ENCODE measurements at regions not wholly inside any gene's neighbourhood (a gene's known extent, or its start where the extent isn't known, plus 50 kb on each side); places are given as distances from the start of the nearest gene placed in this dataset.
"Not testable (repeated sequence)": the region's sequence is repeated elsewhere in the genome, so short reads cannot be mapped to it uniquely, and the experiment has no call there.

DNA sequence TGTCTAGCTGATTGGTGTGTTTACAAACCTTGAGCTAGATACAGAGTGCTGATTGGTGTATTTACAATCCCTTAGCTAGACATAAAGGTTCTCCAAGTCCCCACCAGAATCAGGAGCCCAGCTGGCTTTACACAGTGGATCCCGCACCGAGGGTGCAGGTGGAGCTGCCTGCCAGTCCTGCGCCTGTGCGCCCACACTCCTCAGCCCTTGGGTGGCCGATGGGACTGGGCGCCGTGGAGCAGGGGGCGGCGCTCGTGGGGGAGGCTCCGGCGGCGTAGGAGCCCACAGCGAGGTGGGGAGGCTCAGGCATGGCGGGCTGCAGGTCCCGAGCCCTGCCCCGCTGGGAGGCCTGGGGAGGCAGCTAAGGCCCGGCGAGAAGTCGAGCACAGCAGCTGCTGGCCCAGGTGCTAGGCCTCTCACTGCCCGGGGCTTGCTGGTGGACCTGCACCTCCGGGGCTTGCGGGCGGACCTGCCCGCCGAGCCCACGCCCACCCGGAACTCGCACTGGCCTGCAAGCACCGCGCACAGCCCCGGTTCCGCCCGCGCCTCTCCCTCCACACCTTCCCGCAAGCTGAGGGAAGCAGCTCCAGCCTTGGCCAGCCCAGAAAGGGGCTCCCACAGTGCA is 51.0 kb upstream of the CDYL start:
- not testable (repeated sequence) for DNase-seq

DNA sequence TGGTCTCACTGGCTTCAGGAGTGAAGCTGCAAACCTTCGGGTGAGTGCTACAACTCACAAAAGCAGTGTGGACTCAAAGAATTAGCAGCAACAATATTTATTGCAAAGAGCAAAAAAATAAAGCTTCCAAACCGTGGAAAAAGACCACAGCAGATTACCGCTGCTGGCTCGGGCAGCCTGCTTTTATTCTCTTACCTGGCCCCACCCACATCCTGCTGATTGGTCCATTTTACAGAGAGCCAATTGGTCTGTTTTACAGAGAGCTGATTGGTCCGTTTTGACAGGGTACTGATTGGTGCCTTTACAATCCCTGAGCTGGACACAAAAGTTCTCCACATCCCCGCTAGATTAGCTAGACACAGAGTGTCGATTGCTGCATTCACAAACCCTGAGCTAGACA is 51.5 kb upstream of the CDYL start:
- DNase-seq: not testable (repeated sequence)

DNA sequence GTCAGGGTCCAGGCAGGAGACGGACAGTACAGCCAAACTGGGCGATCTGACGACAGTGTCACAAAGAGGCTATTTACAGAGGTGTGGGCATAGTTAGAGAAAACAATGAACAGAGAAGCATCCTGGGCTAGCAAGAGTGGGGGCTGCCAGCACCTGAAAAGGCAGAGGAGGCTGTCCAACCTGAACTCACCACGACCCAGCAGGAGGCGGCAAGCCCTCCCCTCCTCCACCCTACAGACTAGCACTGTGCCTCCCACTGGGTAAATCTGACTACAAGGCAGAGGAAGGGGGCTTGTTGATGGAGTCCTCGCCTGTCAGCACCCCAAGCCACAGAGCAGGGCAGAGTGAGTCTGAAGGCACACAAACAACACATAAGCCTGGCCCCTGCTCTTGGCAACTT is 52.8 kb upstream of the CDYL start:
- DNase-seq: no peak

DNA sequence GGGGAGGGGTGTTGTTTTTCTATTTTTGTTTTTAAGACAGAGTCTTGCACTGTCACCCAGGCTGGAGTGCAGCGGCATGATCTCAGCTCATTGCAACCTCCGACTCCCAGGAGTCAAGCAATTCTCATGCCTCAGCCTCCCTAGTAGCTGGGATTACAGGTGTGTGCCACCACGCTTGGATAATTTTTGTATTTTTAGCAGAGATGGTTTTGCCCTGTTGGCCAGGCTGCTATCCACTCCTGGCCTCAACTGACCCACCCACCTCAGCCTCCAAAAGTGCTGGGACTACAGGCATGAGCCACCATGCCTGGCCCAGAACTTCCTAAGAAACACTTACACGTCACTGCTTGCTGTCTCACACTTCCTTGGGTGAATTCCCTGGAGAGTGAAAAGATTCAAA is 54.8 kb upstream of the CDYL start:
- DNase-seq: not testable (repeated sequence)

DNA sequence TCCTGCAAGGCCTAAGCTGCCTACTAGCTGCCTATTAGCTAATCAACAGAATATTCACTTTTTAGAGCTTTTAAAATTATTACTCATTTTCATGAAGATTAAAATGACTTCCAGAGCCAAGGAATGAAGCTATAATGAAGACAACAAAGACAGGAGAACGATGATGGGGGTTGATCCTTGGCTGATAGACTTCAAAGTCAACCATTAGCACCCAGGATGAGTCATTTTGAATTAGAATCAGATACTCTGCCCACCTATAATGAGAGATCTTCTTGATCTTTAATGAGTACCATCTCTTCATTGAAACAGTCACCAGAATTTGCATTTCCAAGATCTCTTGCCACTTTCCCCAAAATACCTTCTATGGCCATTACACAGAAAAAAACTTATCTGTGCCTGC is 56.7 kb upstream of the CDYL start:
- DNase-seq: no peak

DNA sequence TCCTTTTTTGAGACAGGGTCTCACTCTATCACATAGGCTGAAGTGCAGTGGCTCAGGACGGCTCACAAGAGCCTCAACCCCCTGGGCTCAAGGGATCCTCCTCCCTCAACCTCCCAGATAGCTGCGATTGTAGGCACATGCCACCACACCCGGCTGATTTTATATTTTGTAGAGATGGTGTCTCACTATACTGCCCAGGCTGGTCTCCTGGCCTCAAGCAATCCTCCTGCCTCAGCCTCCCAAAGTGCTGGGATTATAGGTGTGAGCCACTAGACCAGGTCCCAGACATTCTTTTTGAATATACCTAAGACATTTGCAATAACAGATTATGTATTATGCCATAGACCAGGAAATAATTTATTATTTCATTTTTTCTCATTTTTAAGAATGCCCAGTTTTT is 58.3 kb upstream of the CDYL start:
- DNase-seq: no peak

DNA sequence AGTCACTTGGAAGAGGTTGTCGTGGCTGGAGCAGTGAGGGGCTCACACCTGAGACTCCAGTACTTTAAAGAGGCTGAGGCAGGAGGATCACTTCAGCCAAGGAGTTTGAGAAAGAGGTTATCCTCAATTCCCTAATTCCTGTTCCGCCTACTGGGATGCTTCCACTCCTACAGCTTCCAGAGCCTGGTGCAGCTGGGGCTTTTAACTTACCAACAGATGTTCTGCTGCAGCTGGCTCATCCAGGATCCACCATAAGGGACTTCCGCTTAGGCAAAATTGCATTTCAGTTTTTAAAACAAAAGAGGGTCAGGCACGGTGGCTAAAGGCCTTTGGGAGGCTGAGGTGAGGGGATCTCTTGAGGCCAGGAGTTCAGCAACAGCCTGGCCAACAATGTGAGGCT is 59.1 kb upstream of the CDYL start:
- DNase-seq: no peak

DNA sequence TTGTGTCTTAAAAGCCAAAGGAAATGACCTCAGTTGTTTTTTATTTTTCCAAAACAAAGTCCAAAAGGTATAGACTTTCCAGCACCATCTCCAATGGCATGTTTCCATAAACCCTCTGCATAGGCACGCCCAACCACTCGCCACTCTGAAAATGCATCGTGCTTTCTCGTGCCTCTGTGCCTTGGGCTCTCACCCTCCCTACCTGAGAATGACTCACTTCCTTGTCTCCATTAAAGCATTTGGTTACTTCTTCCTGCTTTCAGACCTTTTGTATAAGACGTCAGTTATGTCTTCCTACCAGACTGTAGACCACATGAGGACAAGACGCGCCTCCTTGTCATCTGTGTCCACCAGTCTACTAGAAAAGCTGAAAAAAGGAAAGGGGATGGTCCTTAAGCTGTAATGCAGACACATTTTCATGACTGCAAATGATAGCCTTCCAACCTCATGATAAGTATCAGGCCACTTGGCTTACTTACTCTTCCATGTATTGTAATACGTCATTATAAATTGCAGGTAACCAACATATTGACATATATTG is 61.2 kb upstream of the CDYL start:
- no peak for DNase-seq

DNA sequence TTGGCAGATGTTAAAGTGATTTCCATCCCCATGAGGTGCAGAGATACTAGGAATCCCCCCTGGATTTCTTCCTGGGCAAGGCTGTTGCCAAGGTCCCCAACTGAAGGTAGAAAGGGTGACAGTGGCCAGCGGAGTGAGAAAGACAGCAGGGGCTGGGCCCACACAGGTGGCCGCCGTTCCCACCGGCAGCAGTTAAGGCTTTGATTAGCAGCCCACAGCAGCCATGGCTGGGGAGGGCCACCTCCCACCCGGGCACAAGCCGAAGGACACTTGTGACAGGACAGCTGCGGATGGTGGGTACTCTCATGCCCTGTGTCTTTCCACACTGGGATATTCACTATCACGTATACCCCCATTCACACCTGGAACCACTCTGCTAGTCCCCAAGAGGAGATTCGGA is 63.9 kb upstream of the CDYL start:
- no peak for DNase-seq

DNA sequence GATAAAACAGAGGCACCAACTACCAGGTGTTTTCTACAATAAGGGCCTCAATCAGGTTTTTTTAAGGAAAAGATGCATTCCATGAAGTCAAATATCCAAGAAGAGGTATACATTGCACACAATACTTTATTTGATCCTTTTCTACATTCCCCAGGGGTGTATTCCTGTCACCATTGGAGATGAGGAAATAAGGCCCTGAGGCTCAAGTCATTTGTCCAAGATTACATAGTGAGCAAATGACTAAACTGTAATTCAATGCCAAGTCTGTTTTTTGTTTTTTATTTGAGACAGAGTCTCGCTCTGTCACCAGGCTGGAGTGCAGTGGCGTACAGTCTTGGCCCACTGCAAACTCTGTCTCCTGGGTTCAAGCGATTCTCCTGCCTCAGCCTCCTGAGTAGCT is 69.2 kb upstream of the CDYL start:
- DNase-seq: no peak

DNA sequence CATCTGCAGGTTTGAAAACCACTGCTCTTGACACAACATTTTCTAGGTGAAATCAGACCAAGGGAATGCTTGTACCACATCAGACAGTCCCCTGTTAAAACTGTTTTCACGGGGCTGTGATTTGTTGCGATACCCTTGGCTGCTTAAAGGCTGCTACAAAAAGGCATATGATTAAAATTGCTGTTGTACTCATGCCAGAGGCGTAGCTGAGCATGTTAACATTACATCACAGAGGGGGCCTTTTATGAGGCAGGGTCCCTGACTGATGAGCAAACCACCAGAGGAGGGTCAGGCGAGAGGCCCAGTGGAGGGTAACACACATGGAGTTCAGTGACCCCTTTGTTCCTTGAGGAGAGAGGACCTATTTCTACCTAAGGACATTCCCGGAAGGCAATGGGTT is 70.4 kb upstream of the CDYL start:
- no peak for DNase-seq

DNA sequence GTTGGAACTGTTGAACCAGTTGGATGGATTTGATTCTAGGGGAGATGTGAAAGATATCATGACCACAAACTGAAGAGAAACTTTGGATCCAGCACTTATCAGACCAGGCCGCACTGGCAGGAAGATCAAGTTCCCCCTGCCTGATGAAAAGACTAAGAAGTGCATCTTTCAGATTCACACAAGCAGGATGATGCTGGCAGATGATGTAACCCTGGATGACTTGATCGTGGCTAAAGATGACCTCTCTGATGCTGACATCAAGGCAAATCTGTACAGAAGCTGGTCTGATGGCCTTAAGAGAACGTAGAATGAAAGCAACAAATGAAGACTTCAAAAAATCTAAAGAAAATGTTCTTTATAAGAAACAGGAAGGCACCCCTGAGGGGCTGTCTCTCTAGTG is 72.8 kb upstream of the CDYL start:
- DNase-seq: no peak

DNA sequence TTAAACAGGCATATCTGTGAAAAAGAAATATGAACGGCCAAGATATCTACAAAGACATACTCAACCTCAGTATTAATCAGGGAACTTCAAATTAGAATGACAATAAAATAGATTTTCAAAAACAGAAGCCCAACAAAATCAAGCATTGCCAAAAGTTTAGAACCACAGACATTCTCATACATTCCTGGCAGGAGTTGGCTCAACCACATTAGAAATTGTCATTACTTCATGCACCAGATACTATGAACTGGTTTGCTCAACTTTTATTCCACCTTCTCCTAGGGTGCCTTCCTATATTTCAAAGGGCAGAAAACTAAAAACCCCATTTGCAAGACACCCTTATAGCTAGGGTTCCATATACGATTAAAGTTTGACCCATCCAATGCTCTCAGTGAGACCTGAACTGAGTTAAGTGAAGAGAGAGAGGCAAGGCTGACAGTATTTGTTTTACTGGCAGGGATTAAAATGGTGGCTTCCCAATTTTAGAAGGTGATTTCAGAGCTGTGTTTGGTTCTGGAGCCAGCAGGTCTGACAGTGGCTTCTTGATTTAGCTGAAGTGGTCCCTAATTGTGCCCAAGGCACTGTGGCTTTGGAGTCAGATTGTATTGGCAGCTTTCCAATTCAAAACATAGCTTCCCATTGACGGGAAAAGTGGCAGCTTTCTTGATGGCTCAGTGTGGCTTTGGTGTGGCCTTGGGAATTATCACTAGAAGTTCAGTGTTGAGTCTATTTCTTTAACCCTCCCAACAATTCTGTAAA is 77.1 kb upstream of the CDYL start:
- DNase-seq: no peak

DNA sequence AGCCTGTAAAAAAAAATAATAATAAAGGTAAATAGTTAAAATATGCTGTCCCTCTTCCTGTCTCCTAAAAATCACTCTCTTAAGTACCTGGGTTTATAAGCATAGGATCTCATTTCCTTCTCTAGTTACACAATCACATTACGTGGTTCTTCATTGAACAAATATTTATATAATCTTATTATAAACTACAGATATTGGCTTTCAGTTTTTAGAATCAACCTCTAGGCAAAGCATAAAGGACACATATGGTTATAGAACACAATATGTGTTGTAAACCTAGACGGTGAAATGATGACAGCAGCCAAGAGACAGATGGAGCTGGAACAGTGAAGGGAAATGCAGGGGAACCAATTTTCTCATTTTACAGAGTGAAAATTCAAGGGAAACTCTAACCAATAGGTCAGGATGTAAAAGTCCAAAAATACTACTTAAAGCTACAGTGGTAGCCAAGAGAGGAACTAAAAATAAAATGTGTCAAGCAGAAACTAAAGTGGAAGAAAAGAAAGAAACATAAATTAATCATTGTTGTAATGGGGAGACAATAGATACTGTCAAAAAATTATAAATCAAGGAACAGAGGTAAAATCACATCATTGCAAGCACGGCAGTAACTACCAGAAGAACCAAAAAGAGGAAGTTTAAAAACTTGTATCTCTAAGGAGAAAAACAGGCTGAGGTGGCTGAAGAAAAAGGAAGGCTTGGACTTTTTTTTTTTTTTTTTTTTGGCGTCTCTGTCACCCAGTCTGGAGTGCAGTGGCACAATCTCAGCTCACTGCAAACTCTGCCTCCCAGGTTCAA is 82.8 kb upstream of the CDYL start:
- no peak for DNase-seq

DNA sequence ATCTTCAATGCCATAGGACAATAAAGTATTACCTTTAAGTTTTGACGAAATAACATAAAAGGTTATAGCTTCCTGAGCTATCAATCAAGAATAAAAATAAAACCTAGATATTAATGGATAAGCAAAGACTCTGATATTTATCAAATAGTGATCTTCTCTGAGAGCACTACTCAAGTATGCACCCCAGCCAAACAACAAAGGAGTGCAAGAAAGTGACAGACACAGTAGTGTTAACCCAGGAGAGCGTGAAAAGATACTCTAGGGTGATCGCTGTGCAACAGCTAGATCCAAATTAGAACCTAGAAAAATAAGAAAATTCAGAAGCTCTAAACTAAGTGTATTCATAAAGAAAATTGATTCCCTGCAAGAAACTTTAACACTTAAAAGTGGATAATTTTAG is 83.5 kb upstream of the CDYL start:
- no peak for DNase-seq

DNA sequence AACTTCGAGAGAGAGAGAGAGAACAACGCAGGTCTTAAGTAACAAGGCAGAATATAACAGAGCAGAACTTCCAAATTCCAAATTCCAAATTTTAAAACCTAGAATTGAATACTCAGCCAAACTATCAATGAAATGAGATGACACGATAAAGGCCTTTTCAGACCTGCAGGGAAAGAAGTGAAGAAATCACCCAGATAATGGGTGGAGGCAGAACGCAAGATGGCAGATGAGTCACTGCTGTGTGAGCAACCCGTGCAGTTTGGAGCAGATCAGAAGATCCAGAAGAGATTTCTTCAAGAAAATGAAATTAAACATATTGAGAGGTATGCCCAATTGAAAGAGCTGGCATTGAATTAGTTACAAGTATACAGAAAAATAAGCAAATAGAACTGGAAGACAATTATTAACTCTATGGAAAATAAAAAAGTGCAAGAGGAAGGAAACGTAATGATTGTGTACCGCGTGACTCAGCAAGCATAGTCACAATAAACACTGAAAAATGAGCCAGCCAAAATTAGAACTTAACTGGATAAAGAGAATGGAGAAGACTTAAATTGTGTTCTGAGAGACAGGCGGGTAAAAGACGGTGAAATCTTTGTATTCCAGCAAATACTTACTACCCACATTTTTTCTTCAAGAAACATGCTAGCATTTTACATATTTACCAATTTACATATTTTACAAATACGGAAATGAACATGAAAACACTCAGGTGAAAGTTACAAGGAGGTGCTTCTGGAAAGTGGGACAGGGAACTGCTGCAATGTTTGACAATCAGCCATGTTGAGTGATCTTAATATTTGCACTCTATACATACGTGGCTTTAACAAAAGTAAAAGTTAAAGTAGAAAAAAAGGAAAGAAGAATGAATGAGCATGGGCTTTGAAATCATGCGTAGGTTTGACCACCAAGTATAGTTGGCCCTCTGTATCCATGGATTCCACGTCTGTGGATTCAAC is 87.9 kb upstream of the CDYL start:
- no peak for DNase-seq

DNA sequence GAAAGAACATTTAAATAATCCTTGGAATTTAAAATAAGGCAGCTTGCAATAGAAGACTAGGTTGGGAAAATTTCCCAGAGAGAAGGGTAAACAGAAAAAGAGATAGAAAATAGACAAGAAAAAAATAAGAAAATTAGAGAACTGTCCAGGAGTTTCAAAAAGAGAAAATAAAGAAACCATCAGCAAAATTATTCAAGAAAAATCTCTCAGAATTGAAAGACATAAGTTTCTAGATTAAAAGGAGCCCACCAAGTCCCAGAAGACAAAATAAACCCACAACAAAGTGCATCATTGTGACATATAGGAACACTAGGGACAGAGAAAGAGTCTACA is 88.6 kb upstream of the CDYL start:
- no peak for DNase-seq

DNA sequence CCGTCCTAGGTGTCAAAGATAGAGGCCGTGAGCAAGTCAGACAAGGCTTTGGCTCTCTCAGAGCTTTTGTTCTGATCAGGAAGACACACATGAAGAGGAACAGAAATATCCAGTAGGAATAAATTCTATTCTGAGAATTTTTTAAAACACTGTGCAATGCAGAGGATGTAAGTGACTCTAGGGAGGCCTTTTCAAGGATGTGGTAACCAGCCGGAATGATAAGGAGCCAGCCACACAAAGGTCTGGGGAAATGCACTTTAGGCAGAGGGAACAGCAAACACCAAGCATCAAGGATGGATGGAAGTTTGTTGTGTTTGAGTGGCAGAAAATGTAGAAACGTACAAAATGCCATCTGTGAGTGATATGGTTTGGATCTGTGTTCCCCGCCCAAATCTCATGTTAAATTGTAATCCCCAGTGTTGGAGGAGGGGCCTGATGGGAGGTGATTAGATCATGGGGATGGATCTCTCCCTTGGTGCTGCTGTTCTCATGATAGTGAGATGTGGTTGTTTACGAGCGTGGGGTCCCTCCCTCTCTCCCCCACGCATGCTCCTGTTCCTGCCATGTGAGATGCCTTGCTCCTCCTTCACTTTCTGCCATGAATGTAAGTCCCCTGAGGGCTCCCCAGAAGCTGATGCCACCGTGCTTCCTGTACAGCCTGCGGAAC is 93.6 kb upstream of the CDYL start:
- DNase-seq: no peak

DNA sequence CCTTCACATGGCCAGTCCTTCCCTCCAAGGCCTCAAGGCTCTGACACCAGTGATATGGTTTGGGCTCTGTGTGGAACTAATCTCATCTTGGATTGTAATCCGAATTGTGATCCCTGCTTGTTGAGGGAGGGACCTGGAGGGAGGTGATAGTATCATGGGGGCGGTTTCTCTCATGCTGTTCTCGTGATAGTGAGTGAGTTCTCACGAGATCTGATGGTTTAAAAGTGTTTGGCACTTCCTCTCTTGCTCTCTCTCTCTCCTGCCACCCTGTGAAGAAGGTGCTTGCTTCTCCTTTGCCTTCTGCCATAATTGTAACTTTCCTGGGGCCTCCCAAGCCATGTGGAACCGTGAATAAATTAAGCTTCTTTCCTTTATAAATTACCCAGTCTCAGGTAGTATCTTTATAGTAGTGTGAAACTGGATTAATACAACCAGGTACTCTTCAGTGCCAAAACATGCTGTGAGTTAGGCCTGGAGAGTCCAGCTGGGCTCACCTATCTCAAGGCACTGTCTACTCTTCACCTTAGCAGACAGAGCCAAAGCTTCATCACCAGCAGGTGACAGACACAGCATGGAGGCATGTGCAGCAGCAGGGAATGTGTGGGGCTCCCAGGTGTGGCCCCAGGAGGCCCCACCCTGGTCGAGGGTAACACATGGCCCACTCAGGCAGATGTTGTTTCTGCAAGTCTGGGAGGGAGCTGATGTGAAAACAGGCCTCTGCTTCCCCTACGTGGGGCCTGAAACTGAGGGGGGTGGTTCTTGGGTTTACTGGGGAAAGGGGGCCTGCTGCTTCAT is 97.5 kb upstream of the CDYL start:
- no peak for DNase-seq

DNA sequence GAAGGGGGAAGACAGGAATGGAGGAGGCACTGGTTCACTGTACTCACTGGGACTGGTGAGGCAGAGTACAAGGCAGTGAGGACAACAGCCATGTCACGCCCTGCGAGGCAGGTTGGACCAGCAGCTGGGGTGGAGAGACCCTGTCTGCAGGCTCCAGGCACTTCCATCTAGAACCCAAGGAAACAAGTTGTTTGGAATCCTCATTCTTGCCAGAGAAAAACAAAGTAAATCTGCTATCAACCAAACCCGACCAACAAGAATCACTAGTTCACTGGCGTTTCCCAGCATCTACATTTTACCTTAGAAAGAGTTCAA is 98.5 kb upstream of the CDYL start:
- DNase-seq: no peak

DNA sequence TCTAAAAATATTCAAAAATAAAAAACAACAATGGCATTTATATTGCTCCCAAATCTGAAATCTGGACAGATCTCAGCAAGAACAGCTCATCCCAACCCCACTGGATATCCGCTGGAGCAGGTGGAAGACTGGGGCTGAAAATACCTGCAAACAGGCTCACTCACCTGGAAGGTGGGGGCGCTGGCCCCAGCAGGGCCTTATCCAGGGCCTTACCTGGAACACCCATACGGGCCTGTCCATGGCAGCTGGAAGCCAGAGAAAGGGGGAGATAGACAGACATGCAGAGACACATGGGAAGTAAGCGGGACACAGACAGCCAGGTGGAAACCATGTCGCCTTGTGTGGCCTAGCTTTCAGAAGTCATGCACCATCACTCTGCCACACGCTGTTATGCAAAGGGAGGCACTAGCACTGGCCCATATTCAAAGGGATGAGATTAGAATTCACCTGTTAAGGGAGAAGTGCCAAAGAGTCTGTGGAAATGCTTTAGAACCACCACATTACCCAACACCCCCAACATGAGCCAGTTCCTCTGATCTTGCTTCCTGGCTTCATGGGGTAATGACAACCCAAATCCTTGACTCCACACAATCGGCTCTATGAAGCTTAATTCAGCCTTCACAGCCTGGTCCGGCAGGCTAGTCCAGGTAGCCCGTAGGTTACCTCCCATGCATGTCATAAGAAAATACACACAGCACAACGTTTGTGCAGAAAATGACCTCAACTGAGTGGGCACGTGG is 99.0 kb upstream of the CDYL start:
- DNase-seq: no peak

Data from NCI-H1436 treated with DMSO at 0.1 percent for 48 hours (cell line).